Tibial nerve (tissue), 4 donors: ENCODE measurements at regions not wholly inside any gene's neighbourhood (a gene's known extent, or its start where the extent isn't known, plus 50 kb on each side); places are given as distances from the start of the nearest gene placed in this dataset.

Experiments
- EP300 ChIP-seq, 2 donors: sonication (generic); formaldehyde crosslinking; IDR thresholded peaks; one replicate each; pipeline ENCODE4 v1.6.1; 2017; ENCODE audit warnings: antibody characterized with exemption in 2 of 2, mild to moderate bottlenecking in 1 of 2
- POLR2A ChIP-seq, 2 donors: fragments of 450-650 bp; IDR thresholded peaks; one replicate each; pipeline ENCODE4 v1.6.1; 2017; ENCODE audit warnings: antibody characterized with exemption in 2 of 2, mild to moderate bottlenecking in 2 of 2, moderate library complexity in 2 of 2
- TF ChIP-seq, protein P1 (sequence below), 5 experiments: fragments of 200-600 bp in 3 of 5; fragments of 450-650 bp in 2 of 5; sonication (generic) in 3 of 5; IDR thresholded peaks; one replicate each; pipeline ENCODE4 v1.5.1; 2016 to 2019; ENCODE audit warnings: antibody characterized with exemption in 5 of 5, mild to moderate bottlenecking in 3 of 5, moderate library complexity in 2 of 5

DNA sequence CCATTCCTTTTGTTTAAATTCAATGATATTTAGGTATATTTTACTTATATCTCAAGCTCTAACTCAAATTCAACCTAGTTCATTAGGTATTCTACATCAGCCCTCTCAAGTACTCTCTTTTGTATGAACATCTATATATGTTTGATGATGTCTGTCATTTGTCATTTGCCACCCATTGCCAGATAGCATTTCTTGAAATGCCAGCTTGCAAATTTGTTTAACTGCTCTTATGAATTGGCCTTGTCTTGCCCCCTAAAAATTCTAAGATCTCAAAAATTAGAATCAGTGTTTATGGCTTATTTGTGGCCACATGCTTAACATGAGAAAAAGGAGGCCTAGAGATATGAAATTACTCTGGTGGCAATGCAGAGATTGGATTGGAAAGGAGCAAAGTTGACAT lies 1140.3 kb upstream of the DDX18 start:
- TF ChIP-seq EP300 (IDR thresholded peaks at IDR 0.05) (no peak), POLR2A (IDR thresholded peaks at IDR 0.05) (no peak)
- TF ChIP-seq, protein P1, sequence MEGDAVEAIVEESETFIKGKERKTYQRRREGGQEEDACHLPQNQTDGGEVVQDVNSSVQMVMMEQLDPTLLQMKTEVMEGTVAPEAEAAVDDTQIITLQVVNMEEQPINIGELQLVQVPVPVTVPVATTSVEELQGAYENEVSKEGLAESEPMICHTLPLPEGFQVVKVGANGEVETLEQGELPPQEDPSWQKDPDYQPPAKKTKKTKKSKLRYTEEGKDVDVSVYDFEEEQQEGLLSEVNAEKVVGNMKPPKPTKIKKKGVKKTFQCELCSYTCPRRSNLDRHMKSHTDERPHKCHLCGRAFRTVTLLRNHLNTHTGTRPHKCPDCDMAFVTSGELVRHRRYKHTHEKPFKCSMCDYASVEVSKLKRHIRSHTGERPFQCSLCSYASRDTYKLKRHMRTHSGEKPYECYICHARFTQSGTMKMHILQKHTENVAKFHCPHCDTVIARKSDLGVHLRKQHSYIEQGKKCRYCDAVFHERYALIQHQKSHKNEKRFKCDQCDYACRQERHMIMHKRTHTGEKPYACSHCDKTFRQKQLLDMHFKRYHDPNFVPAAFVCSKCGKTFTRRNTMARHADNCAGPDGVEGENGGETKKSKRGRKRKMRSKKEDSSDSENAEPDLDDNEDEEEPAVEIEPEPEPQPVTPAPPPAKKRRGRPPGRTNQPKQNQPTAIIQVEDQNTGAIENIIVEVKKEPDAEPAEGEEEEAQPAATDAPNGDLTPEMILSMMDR (IDR thresholded peaks at IDR 0.05): no peak
